H1 (cell line): ENCODE measurements at regions not wholly inside any gene's neighbourhood (a gene's known extent, or its start where the extent isn't known, plus 50 kb on each side); places are given as distances from the start of the nearest gene placed in this dataset.
"Not testable (repeated sequence)": the region's sequence is repeated elsewhere in the genome, so short reads cannot be mapped to it uniquely, and the experiment has no call there.

Source experiments
- CTCF ChIA-PET: fragments of 300-600 bp; sonication (Branson Sonifier 250); formaldehyde crosslinking; loops from one replicate; lab custom pipeline; 2021; ENCODE audit not compliant: partially characterized antibody; lab: Charles Lee
- POLR2A ChIA-PET: fragments of 300-600 bp; sonication (Branson Sonifier 250); formaldehyde crosslinking; loops from one replicate; lab custom pipeline; 2021; ENCODE audit warnings: inconsistent platforms; ENCODE audit not compliant: partially characterized antibody; lab: Charles Lee
- DNase-seq, 2 experiments: peaks; one replicate each; pipeline versions ENCODE4 v3.0.0 to v3.0.0-alpha.2; 2010 to 2022; ENCODE audit warnings: low spot score in 2 of 2, low read depth in 1 of 2, mixed read lengths in 1 of 2
- FAIRE-seq: peaks from 2 replicates; lab custom pipeline; 2011; peaks lifted over from hg19 to GRCh38; lab: Jason Lieb, UNC
- H2AFZ ChIP-seq: 2 replicates; pipeline ENCODE4 v1.8.1; 2012; ENCODE audit warnings: low read length, inconsistent platforms
- H2AK5ac ChIP-seq: 2 replicates; pipeline ENCODE4 v1.6.1; 2013; ENCODE audit warnings: low read depth, low read length
- H2BK120ac ChIP-seq: replicated peaks from 2 replicates; pipeline ENCODE3; 2013; ENCODE audit warnings: low read depth, low read length, inconsistent platforms
- H2BK12ac ChIP-seq: 2 replicates; pipeline ENCODE4 v1.6.1; 2013; ENCODE audit warnings: low read depth, low read length
- H2BK15ac ChIP-seq: 2 replicates; pipeline ENCODE4 v1.6.1; 2013; ENCODE audit warnings: low read length
- H2BK20ac ChIP-seq: 2 replicates; pipeline ENCODE4 v1.6.1; 2013; ENCODE audit warnings: low read length
- H2BK5ac ChIP-seq: 2 replicates; pipeline ENCODE4 v1.6.1; 2013; ENCODE audit warnings: low read depth, low read length
- H3K14ac ChIP-seq: 2 replicates; pipeline ENCODE4 v1.6.1; 2013; ENCODE audit warnings: inconsistent platforms; ENCODE audit not compliant: insufficient read length
- H3K18ac ChIP-seq: 2 replicates; pipeline ENCODE4 v1.6.1; 2013; ENCODE audit warnings: low read length; ENCODE audit errors: extremely low read depth
- H3K23ac ChIP-seq: 2 replicates; pipeline ENCODE4 v1.6.1; 2013; ENCODE audit warnings: inconsistent platforms; ENCODE audit not compliant: insufficient read length
- H3K23me2 ChIP-seq: 2 replicates; pipeline ENCODE4 v1.6.1; 2013; ENCODE audit warnings: low read depth, low read length
- H3K27ac ChIP-seq: 2 replicates; pipeline ENCODE4 v1.6.1; 2011; ENCODE audit warnings: low read depth, low read length, inconsistent platforms
- H3K27me3 ChIP-seq, 4 experiments: replicated peaks in 1 of 4; 1 replicate in 1 of 4; 2 replicates in 3 of 4; pipeline versions ENCODE4 v1.6.1 to v1.8.1; 2011 to 2013; ENCODE audit warnings: low read length in 3 of 4, mild to moderate bottlenecking in 3 of 4, inconsistent platforms in 2 of 4, mixed read lengths in 2 of 4, moderate library complexity in 1 of 4; ENCODE audit not compliant: control insufficient read depth in 3 of 4, insufficient read depth in 3 of 4; ENCODE audit errors: extremely low read depth in 1 of 4
- H3K36me3 ChIP-seq, 4 experiments: 2 replicates each; pipeline versions ENCODE4 v1.6.1 to v1.8.1; 2011 to 2013; ENCODE audit warnings: mild to moderate bottlenecking in 4 of 4, low read length in 3 of 4, moderate library complexity in 2 of 4, control low read depth in 1 of 4, inconsistent platforms in 1 of 4; ENCODE audit not compliant: insufficient read depth in 4 of 4, control insufficient read depth in 2 of 4
- H3K4ac ChIP-seq: replicated peaks from 2 replicates; pipeline ENCODE3; 2013; ENCODE audit warnings: low read length, low read depth, mixed read lengths, inconsistent platforms; ENCODE audit not compliant: insufficient read length
- H3K4me1 ChIP-seq, 4 experiments: replicated peaks in 1 of 4; 1 replicate in 1 of 4; 2 replicates in 3 of 4; pipeline versions ENCODE4 v1.6.1 to v1.8.1; 2011 to 2013; ENCODE audit warnings: low read length in 3 of 4, inconsistent platforms in 2 of 4, mixed read lengths in 1 of 4; ENCODE audit not compliant: insufficient read depth in 4 of 4, control insufficient read depth in 3 of 4
- H3K4me2 ChIP-seq, 2 experiments: 2 replicates each; pipeline versions ENCODE4 v1.6.1 to v1.8.1; 2011 to 2013; ENCODE audit warnings: low read depth in 2 of 2, low read length in 2 of 2, control low read depth in 1 of 2, inconsistent platforms in 1 of 2, mild to moderate bottlenecking in 1 of 2; ENCODE audit not compliant: insufficient read depth in 1 of 2
- H3K4me3 ChIP-seq, 4 experiments: fragments of 200-600, 300-600 bp in 1 of 4; sonication (generic), shearing (Covaris generic), sonication (Bioruptor Twin) in 1 of 4; 2 replicates each; pipeline versions ENCODE4 v1.5.1 to v1.8.1; 2011 to 2016; ENCODE audit warnings: low read length in 4 of 4, low read depth in 3 of 4, control low read depth in 2 of 4, inconsistent platforms in 2 of 4, mild to moderate bottlenecking in 2 of 4, mixed read lengths in 1 of 4, moderate library complexity in 1 of 4; ENCODE audit not compliant: insufficient read depth in 2 of 4; ENCODE audit errors: extremely low read depth in 1 of 4
- H3K56ac ChIP-seq: replicated peaks from 2 replicates; pipeline ENCODE3; 2013; ENCODE audit warnings: low read depth, mild to moderate bottlenecking, mixed read lengths, low read length, inconsistent platforms; ENCODE audit not compliant: insufficient read length
- H3K79me1 ChIP-seq: 2 replicates; pipeline ENCODE4 v1.6.1; 2013; ENCODE audit warnings: low read depth, low read length, control low read depth
- H3K79me2 ChIP-seq, 2 experiments: 2 replicates each; pipeline versions ENCODE4 v1.6.1 to v1.8.1; 2012 to 2013; ENCODE audit warnings: low read length in 2 of 2, mild to moderate bottlenecking in 2 of 2, inconsistent platforms in 1 of 2; ENCODE audit not compliant: insufficient read depth in 2 of 2, control insufficient read depth in 1 of 2
- H3K9ac ChIP-seq, 4 experiments: replicated peaks in 1 of 4; 1 replicate in 1 of 4; 2 replicates in 3 of 4; pipeline versions ENCODE4 v1.6.1 to v1.8.1; 2011 to 2013; ENCODE audit warnings: low read depth in 3 of 4, low read length in 3 of 4, control low read depth in 2 of 4, mild to moderate bottlenecking in 2 of 4, moderate library complexity in 2 of 4, inconsistent platforms in 1 of 4; ENCODE audit errors: extremely low read depth in 1 of 4
- H3K9me3 ChIP-seq, 2 experiments: 2 replicates each; pipeline versions ENCODE4 v1.6.1 to v1.8.1; 2012 to 2013; ENCODE audit warnings: mild to moderate bottlenecking in 2 of 2, moderate library complexity in 2 of 2, control low read depth in 1 of 2, inconsistent platforms in 1 of 2, low read depth in 1 of 2, low read length in 1 of 2, mixed read lengths in 1 of 2; ENCODE audit not compliant: insufficient read depth in 2 of 2
- H4K20me1 ChIP-seq, 2 experiments: replicated peaks in 1 of 2; 2 replicates each; pipeline versions ENCODE3 to v1.8.1; 2011 to 2013; ENCODE audit warnings: inconsistent platforms in 2 of 2, low read length in 2 of 2, mild to moderate bottlenecking in 1 of 2; ENCODE audit not compliant: insufficient read depth in 2 of 2, control insufficient read depth in 1 of 2
- H4K5ac ChIP-seq: 2 replicates; pipeline ENCODE4 v1.6.1; 2013; ENCODE audit warnings: low read length, low read depth, mixed read lengths, inconsistent platforms; ENCODE audit not compliant: insufficient read length
- H4K8ac ChIP-seq: 2 replicates; pipeline ENCODE4 v1.8.0; 2013; ENCODE audit warnings: mild to moderate bottlenecking, moderate library complexity, low read length, inconsistent platforms; ENCODE audit not compliant: insufficient read depth; ENCODE audit errors: extremely low read depth
- H4K91ac ChIP-seq: replicated peaks from 2 replicates; pipeline ENCODE3; 2013; ENCODE audit warnings: low read length, mixed read lengths, inconsistent platforms; ENCODE audit not compliant: insufficient read length
- WGBS, 2 experiments: shearing (Covaris generic) in 1 of 2; methylation state at CpG; one replicate each; pipeline versions ENCODE4 v1.1.6 to v1.1.7; 2013 to 2015; ENCODE audit warnings: low lambda C conversion rate in 2 of 2, mixed read lengths in 2 of 2, inconsistent platforms in 1 of 2, low coverage in 1 of 2, missing lambda C conversion rate in 1 of 2; ENCODE audit not compliant: insufficient replicate concordance in 2 of 2, insufficient coverage in 1 of 2, insufficient read length in 1 of 2; ENCODE audit errors: extremely low coverage in 1 of 2, missing lambda C conversion rate in 1 of 2; 5-methylcytosine and 5-hydroxymethylcytosine counted together

- H3K4me1 ChIP-seq, H3K4me2 ChIP-seq, H3K36me3 ChIP-seq, H2BK120ac ChIP-seq, H3K9ac ChIP-seq, H3K18ac ChIP-seq, H2BK15ac ChIP-seq, H3K4ac ChIP-seq, FAIRE-seq, H3K14ac ChIP-seq, H4K8ac ChIP-seq, H3K79me2 ChIP-seq, H4K5ac ChIP-seq, H3K23me2 ChIP-seq, H3K27ac ChIP-seq, H4K91ac ChIP-seq, H3K27me3 ChIP-seq, H3K79me1 ChIP-seq, H3K56ac ChIP-seq, H2AFZ ChIP-seq, H2AK5ac ChIP-seq, H2BK5ac ChIP-seq, DNase-seq, H2BK20ac ChIP-seq, H4K20me1 ChIP-seq, H2BK12ac ChIP-seq, H3K23ac ChIP-seq, CTCF ChIA-PET, H3K4me3 ChIP-seq, H3K9me3 ChIP-seq: not testable (repeated sequence)
- WGBS, 2 experiments = 88% methylated on average over 21 of the region's 22 CpGs; no CpG with 5 or more reads in 1 of the 2 experiments
- POLR2A ChIA-PET = interaction anchor here (1.2 kb wide), 1 partner anchor 65 kb away, joined by 3 read pairs; no protein-coding TSS in a partner anchor
Observed at GRCh38 chr3:130029531-130030289, 51.9 kb upstream of the ALG1L2 start.
